Ishikawa (cell line): ENCODE measurements at regions not wholly inside any gene's neighbourhood (a gene's known extent, or its start where the extent isn't known, plus 50 kb on each side); places are given as distances from the start of the nearest gene placed in this dataset.

Experiments
- CEBPB ChIP-seq: IDR thresholded peaks from 2 replicates; pipeline ENCODE4 v1.6.1; 2012
- CREB1 ChIP-seq: IDR thresholded peaks from 2 replicates; pipeline ENCODE4 v1.6.1; 2012; ENCODE audit warnings: low read depth
- EGR1 ChIP-seq: IDR thresholded peaks from 2 replicates; pipeline ENCODE4 v1.6.1; 2012
- EP300 ChIP-seq: IDR thresholded peaks from 2 replicates; pipeline ENCODE4 v1.6.1; 2012; ENCODE audit warnings: borderline replicate concordance
- FOXM1 ChIP-seq: IDR thresholded peaks from 2 replicates; pipeline ENCODE4 v1.6.1; 2012; ENCODE audit warnings: low read depth, borderline replicate concordance
- MAX ChIP-seq: IDR thresholded peaks from 2 replicates; pipeline ENCODE4 v1.6.1; 2012
- NFIC ChIP-seq: IDR thresholded peaks from 2 replicates; pipeline ENCODE4 v1.6.1; 2012
- RAD21 ChIP-seq: IDR thresholded peaks from 2 replicates; pipeline ENCODE4 v1.6.1; 2012; ENCODE audit warnings: low read depth
- REST ChIP-seq: IDR thresholded peaks from 2 replicates; pipeline ENCODE4 v1.6.1; 2012; ENCODE audit warnings: low read depth, mild to moderate bottlenecking
- TAF1 ChIP-seq: IDR thresholded peaks from 2 replicates; pipeline ENCODE4 v1.6.1; 2012; ENCODE audit warnings: low read depth, mild to moderate bottlenecking
- TCF12 ChIP-seq: IDR thresholded peaks from 2 replicates; pipeline ENCODE4 v1.6.1; 2012; ENCODE audit warnings: low read depth
- TEAD4 ChIP-seq: IDR thresholded peaks from 2 replicates; pipeline ENCODE4 v1.6.1; 2012
- USF1 ChIP-seq: IDR thresholded peaks from 2 replicates; pipeline ENCODE4 v1.6.1; 2012
- YY1 ChIP-seq: IDR thresholded peaks from 2 replicates; pipeline ENCODE4 v1.6.1; 2012; ENCODE audit warnings: low read depth
- ZBTB7A ChIP-seq: IDR thresholded peaks from 2 replicates; pipeline ENCODE4 v1.6.1; 2012; ENCODE audit warnings: low read depth

GRCh38 chr13:108049211-108049610, 166.1 kb downstream of the LIG4 start:
- TF ChIP-seq TAF1 (no peak), NFIC (no peak), ZBTB7A (no peak), FOXM1 (no peak), TCF12 (no peak), MAX (no peak), RAD21 (no peak), REST (no peak), TEAD4 (no peak), CREB1 (no peak), EP300 (no peak), YY1 (no peak), EGR1 (no peak), USF1 (no peak), CEBPB (no peak)

GRCh38 chr13:108044954-108045353, 170.4 kb downstream of the LIG4 start:
- TF ChIP-seq YY1 (no peak), ZBTB7A (no peak), TCF12 (no peak), CEBPB (no peak), NFIC (no peak)

- TF ChIP-seq REST (no peak), USF1 (no peak), NFIC (no peak), EGR1 (no peak), CEBPB (no peak), TAF1 (no peak), MAX (no peak), TEAD4 (no peak), FOXM1 (no peak), YY1 (no peak), TCF12 (no peak), EP300 (no peak), ZBTB7A (no peak), CREB1 (no peak), RAD21 (no peak)
These were observed 178.0 kb downstream of the LIG4 start for GRCh38 chr13:108037348-108037747.

GRCh38 chr13:108036411-108036932, 178.9 kb downstream of the LIG4 start:
- no peak for TF ChIP-seq TAF1
- no peak for TF ChIP-seq NFIC
- TF ChIP-seq MAX = no peak
- no peak for TF ChIP-seq RAD21
- no peak for TF ChIP-seq EGR1
- TF ChIP-seq REST = no peak
- TF ChIP-seq FOXM1 = no peak

GRCh38 chr13:108034909-108035410, 180.4 kb downstream of the LIG4 start:
- TF ChIP-seq MAX = no peak
- TF ChIP-seq REST = no peak
- no peak for TF ChIP-seq NFIC
- TF ChIP-seq ZBTB7A = no peak
- no peak for TF ChIP-seq FOXM1
- TF ChIP-seq CEBPB = no peak
- TF ChIP-seq TCF12 = no peak
- TF ChIP-seq TEAD4 = no peak
- no peak for TF ChIP-seq EP300
- TF ChIP-seq CREB1 = no peak
- TF ChIP-seq YY1 = no peak
- TF ChIP-seq EGR1 = no peak
- no peak for TF ChIP-seq USF1
- no peak for TF ChIP-seq RAD21
- TF ChIP-seq TAF1 = no peak
